Loucy (cell line): ENCODE measurements at regions not wholly inside any gene's neighbourhood (a gene's known extent, or its start where the extent isn't known, plus 50 kb on each side); places are given as distances from the start of the nearest gene placed in this dataset.

Source experiments
- EZH2phosphoT487 ChIP-seq: fragments of 200-600 bp; IDR thresholded peaks from 2 replicates; pipeline ENCODE4 v1.6.1; 2018; ENCODE audit warnings: antibody characterized with exemption, mild to moderate bottlenecking, moderate library complexity, borderline replicate concordance
- TF ChIP-seq, protein P1 (sequence below): fragments of 200-600 bp; sonication (generic); conservative IDR thresholded peaks from 2 replicates; pipeline ENCODE4 v1.5.1; 2014; ENCODE audit warnings: mild to moderate bottlenecking, antibody characterized with exemption, low read length

DNA sequence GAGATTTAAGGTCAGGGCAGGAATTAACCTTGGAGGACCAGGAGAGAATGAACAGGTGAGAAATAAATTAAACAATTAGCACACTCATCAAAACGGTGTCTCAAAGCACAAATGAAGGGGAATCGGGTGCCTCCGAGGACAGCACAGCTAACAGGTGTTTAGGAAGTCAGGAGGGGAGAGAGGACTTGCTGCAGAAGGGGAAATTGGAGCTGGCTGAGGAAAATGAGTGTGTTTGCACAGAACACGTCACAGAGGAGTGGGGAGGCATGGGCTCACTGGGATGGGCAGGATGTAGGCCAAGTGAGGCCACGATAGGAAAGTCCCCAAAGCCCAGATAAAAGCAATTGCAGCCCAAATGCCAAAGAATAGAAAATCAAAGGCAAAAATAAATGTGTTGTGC is 121.7 kb downstream of the ZNF664 start:
- TF ChIP-seq, protein P1, sequence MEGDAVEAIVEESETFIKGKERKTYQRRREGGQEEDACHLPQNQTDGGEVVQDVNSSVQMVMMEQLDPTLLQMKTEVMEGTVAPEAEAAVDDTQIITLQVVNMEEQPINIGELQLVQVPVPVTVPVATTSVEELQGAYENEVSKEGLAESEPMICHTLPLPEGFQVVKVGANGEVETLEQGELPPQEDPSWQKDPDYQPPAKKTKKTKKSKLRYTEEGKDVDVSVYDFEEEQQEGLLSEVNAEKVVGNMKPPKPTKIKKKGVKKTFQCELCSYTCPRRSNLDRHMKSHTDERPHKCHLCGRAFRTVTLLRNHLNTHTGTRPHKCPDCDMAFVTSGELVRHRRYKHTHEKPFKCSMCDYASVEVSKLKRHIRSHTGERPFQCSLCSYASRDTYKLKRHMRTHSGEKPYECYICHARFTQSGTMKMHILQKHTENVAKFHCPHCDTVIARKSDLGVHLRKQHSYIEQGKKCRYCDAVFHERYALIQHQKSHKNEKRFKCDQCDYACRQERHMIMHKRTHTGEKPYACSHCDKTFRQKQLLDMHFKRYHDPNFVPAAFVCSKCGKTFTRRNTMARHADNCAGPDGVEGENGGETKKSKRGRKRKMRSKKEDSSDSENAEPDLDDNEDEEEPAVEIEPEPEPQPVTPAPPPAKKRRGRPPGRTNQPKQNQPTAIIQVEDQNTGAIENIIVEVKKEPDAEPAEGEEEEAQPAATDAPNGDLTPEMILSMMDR: no peak
- TF ChIP-seq EZH2phosphoT487: no peak
